ENCODE measurements at regions not wholly inside any gene's neighbourhood (a gene's known extent, or its start where the extent isn't known, plus 50 kb on each side); places are given as distances from the start of the nearest gene placed in this dataset.

DNA sequence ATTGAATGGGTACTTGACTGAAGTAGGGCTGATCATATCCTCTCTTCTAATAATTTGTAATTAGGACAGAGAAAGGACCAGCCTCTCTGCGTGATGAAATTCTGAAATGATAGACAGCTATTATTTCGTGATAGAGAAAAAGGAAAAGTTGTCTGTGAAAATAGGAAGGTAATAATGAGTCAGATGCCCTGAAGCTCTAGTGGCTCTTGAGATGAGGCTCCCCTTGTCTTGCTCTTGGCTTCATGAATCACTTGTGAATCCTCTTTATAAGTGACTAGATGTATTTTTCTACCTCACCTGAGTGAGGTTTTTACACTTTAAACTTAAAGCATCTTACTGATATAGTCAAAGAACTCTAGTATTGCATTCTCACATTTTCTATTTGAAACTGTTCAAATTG lies 888.9 kb downstream of the PCDH18 start:
- DNase-seq (ENCODE audit: extremely low spot score): no peak
- CTCF ChIA-PET: interaction anchor here (1.1 kb wide), 1 partner anchor 10 kb away, joined by 3 read pairs; no protein-coding TSS in a partner anchor
- POLR2A ChIA-PET: no interaction called here
- no peak for TF ChIP-seq CTCF (IDR thresholded peaks at IDR 0.05; ENCODE audit: control extremely low read depth, extremely low read depth, low read depth, missing control alignments)

DNA sequence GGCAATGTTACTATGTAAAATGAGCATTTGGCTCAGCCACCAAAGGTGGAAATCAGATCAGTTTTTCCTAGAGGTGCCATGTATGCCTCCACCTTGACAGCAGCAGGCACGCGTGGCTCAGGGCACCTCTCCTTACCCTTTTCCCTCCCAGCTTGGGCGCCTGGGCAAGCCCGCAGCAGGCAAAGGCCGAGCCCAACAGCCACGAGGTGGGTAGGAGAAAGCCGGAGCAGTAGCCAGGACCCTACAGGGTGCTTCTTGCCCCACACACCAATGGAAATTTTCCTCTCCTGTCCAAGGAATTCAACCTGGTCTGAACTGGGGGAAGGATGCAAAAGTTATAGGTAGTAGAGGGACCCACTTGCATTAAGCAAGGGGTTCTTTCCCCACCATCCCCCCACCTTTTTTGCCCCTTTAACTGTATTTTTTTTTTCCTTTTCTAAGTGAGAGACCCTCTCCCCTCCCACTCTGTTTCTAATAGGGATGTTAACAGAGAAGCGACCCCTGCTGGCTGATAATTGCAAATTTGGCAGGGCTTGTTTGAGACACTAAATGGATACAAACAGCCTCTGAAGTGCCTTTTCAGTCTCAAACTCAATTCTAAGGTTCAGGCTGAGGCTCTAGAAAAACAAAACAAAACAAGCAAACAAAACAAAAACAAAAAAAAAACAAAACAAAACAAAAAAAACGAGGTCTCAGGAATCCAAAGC lies 895.1 kb downstream of the PCDH18 start:
- POLR2A ChIA-PET: no interaction called here
- CTCF ChIA-PET: interaction anchor here (2.0 kb wide), 1 partner anchor 11 kb away, joined by 5 read pairs; no protein-coding TSS in a partner anchor
- DNase-seq (ENCODE audit: extremely low spot score): peak; percentile 17
- peak; percentile 53 for TF ChIP-seq CTCF (IDR thresholded peaks at IDR 0.05; ENCODE audit: control extremely low read depth, extremely low read depth, low read depth, missing control alignments)

DNA sequence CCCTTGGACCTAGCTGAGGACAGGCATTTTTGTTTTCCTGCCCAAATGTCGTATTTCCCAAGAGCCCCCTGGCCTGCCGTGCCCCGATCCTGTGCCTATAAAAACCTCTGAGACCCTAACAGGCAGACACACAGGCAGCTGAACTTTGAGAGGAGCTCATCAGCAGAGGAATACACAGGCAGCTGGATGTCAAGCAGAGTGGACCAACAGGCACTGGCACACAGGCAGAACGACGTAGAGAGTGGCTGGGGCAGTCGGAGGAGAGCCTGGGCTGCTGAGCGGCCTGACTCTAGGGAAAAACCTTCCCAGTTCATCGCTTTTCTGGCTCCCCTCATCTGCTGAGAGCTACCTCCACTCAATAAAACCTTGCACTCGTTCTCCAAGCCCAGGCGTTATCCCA lies 896.1 kb downstream of the PCDH18 start:
- ChIA-PET CTCF (interaction anchor here (1.3 kb wide), 1 partner anchor 203 kb away, joined by 3 read pairs; no protein-coding TSS in a partner anchor), POLR2A (no interaction called here)
- TF ChIP-seq CTCF (IDR thresholded peaks at IDR 0.05; ENCODE audit: control extremely low read depth, extremely low read depth, low read depth, missing control alignments): no peak
- no peak for DNase-seq (ENCODE audit: extremely low spot score)

DNA sequence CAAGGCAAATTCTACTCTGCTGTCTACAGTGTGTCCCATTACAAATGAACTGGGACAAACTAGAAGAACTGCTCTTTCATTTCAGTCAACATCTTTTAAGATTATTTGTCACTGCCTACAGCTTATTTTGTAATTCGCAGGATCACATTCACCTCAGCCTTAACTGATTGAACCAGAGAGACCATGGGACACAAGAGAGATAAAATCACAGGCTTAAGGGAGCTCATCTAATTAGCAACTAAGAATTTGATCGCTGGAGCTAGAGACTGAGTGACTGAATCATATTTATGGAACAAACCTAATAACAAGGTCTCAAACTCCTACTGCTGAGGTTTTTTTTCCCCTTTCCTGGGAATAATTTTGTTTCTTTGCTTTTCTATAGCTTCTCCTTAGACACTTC lies 898.2 kb downstream of the PCDH18 start:
- CTCF ChIA-PET: no interaction called here
- POLR2A ChIA-PET: no interaction called here
- TF ChIP-seq CTCF (IDR thresholded peaks at IDR 0.05; ENCODE audit: control extremely low read depth, extremely low read depth, low read depth, missing control alignments): no peak
- DNase-seq (ENCODE audit: extremely low spot score): no peak

- CTCF ChIA-PET: no interaction called here
Observed at GRCh38 chr4:136599890-136600289, 932.4 kb downstream of the PCDH18 start.

DNA sequence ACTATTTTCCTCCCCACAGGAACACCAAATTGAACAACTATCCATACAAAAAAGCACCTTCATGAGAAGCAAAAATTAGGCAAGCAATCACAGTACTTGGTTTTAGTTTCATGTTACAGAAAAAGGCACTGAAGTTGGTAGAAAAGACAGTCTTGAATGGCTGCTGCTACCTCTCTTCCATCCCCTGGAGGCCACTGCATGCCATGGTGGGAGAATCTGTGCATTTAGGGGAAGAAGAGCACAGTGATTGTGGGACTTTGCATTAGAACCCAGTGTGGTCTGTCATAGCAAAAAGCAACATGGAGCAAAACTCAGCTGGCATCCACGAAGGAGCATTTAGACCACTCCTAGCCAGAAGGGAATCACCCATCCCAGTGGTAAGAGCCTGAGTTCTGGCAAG lies 941.9 kb downstream of the PCDH18 start:
- POLR2A ChIA-PET: no interaction called here
- TF ChIP-seq CTCF (IDR thresholded peaks at IDR 0.05; ENCODE audit: control extremely low read depth, extremely low read depth, low read depth, missing control alignments): no peak
- no peak for DNase-seq (ENCODE audit: extremely low spot score)
- CTCF ChIA-PET: interaction anchor here (2.0 kb wide), 1 partner anchor 9 kb away, joined by 5 read pairs; no protein-coding TSS in a partner anchor

More at GRCh38 chr4:136599890-136600289, 932.4 kb downstream of the PCDH18 start:
- no peak for TF ChIP-seq CTCF (IDR thresholded peaks at IDR 0.05; ENCODE audit: control extremely low read depth, extremely low read depth, low read depth, missing control alignments)
- DNase-seq (ENCODE audit: extremely low spot score): no peak
- POLR2A ChIA-PET: no interaction called here

Data from GM10248 (cell line).